ENCODE measurements at regions not wholly inside any gene's neighbourhood (a gene's known extent, or its start where the extent isn't known, plus 50 kb on each side); places are given as distances from the start of the nearest gene placed in this dataset.

GRCh38 chr15:81710328-81710727 is 335.5 kb downstream of the MEX3B start:
- TF ChIP-seq, protein P1, sequence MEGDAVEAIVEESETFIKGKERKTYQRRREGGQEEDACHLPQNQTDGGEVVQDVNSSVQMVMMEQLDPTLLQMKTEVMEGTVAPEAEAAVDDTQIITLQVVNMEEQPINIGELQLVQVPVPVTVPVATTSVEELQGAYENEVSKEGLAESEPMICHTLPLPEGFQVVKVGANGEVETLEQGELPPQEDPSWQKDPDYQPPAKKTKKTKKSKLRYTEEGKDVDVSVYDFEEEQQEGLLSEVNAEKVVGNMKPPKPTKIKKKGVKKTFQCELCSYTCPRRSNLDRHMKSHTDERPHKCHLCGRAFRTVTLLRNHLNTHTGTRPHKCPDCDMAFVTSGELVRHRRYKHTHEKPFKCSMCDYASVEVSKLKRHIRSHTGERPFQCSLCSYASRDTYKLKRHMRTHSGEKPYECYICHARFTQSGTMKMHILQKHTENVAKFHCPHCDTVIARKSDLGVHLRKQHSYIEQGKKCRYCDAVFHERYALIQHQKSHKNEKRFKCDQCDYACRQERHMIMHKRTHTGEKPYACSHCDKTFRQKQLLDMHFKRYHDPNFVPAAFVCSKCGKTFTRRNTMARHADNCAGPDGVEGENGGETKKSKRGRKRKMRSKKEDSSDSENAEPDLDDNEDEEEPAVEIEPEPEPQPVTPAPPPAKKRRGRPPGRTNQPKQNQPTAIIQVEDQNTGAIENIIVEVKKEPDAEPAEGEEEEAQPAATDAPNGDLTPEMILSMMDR (IDR thresholded peaks at IDR 0.05), result no peak
- no peak for TF ChIP-seq POLR2A (IDR thresholded peaks at IDR 0.05)
